ENCODE measurements at regions not wholly inside any gene's neighbourhood (a gene's known extent, or its start where the extent isn't known, plus 50 kb on each side); places are given as distances from the start of the nearest gene placed in this dataset.

DNA sequence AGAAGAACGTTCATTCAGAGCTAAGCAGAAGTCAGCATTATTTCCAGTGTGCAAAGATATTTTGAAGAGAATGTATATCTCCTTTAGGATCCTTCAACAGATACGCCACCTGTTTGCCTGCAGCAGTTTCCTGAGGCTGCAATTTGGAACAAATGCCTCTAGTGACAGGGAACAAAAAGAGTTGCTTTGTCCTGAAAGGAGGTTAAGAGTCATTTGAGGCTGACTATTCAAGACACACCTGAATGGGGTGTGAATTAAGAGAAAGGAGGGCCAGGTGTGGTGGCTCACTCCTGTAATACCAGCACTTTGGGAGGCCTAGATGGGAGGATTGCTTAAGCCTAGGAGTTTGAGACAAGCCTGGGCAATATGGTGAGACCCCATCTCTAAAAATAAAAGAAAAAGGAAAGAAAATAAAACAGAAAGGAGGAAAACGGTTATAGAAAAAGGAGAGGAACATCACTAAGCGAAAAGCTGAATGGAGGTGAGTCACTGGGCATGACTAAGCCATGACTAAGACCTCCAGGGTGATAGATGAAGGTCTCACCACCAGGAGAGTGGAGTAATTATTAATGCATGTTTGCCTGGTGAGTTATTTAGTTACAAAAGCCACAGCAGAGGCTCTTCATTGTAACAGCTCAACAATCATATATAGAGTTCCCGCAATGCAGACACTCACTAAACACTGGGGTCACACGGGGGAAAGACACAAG is 255.2 kb upstream of the TNC start:
- TF ChIP-seq POLR2A (IDR thresholded peaks at IDR 0.05) (no peak), CTCF (IDR thresholded peaks at IDR 0.05) (no peak), EP300 (IDR thresholded peaks at IDR 0.05) (no peak)

Data from tibial nerve (tissue), 4 donors.